MM.1S (cell line): ENCODE measurements at regions not wholly inside any gene's neighbourhood (a gene's known extent, or its start where the extent isn't known, plus 50 kb on each side); places are given as distances from the start of the nearest gene placed in this dataset.

ENCODE experiments used
- DNase-seq: peaks from one replicate; pipeline ENCODE4 v3.0.0-alpha.2; 2015
- H2AFZ ChIP-seq: fragments of 300-600 bp; sonication (generic); 2 replicates; pipeline ENCODE4 v1.6.0; 2016; ENCODE audit warnings: antibody characterized with exemption, low read length
- H3F3A ChIP-seq: fragments of 300-600 bp; sonication (generic); 2 replicates; pipeline ENCODE4 v1.6.1; 2016; ENCODE audit warnings: mild to moderate bottlenecking, antibody characterized with exemption, low read length, moderate library complexity, mixed read lengths; ENCODE audit not compliant: insufficient read depth
- H3K27ac ChIP-seq: fragments of 300-600 bp; sonication (generic); 2 replicates; pipeline ENCODE4 v1.5.1; 2016; ENCODE audit warnings: mild to moderate bottlenecking, low read length
- H3K27me3 ChIP-seq: fragments of 300-600 bp; sonication (generic); replicated peaks from 2 replicates; pipeline ENCODE4 v1.6.0; 2016; ENCODE audit warnings: low read length; ENCODE audit not compliant: insufficient read depth
- H3K36me3 ChIP-seq: fragments of 300-600 bp; sonication (generic); replicated peaks from 2 replicates; pipeline ENCODE4 v1.6.1; 2016; ENCODE audit warnings: mild to moderate bottlenecking, low read length, mixed read lengths; ENCODE audit not compliant: insufficient read depth
- H3K4me1 ChIP-seq: fragments of 300-600 bp; sonication (generic); 2 replicates; pipeline ENCODE4 v1.6.1; 2016; ENCODE audit warnings: low read length, mixed read lengths
- H3K4me2 ChIP-seq: fragments of 300-600 bp; sonication (generic); 2 replicates; pipeline ENCODE4 v1.6.0; 2016; ENCODE audit warnings: low read depth, low read length
- H3K4me3 ChIP-seq: fragments of 300-600 bp; sonication (generic); 2 replicates; pipeline ENCODE4 v1.5.1; 2016; ENCODE audit warnings: low read length, mixed read lengths
- H3K79me2 ChIP-seq: fragments of 300-600 bp; sonication (generic); 2 replicates; pipeline ENCODE4 v1.6.1; 2016; ENCODE audit warnings: mixed run types, low read length, mixed read lengths
- H3K9ac ChIP-seq: fragments of 300-600 bp; sonication (generic); 2 replicates; pipeline ENCODE4 v1.6.1; 2016; ENCODE audit warnings: low read length, mixed read lengths
- H3K9me2 ChIP-seq: fragments of 300-600 bp; sonication (generic); replicated peaks from 2 replicates; pipeline ENCODE4 v1.6.1; 2016; ENCODE audit warnings: mild to moderate bottlenecking, low read length, mixed read lengths; ENCODE audit not compliant: insufficient read depth
- H3K9me3 ChIP-seq: fragments of 300-600 bp; sonication (generic); replicated peaks from 2 replicates; pipeline ENCODE4 v1.6.1; 2016; ENCODE audit warnings: mild to moderate bottlenecking, low read length, mixed read lengths; ENCODE audit not compliant: insufficient read depth
- H4K20me1 ChIP-seq: fragments of 300-600 bp; sonication (generic); 2 replicates; pipeline ENCODE4 v1.6.1; 2016; ENCODE audit warnings: mild to moderate bottlenecking, low read length, moderate library complexity, mixed read lengths; ENCODE audit not compliant: insufficient read depth
- CTCF ChIP-seq: fragments of 300-600 bp; sonication (generic); IDR thresholded peaks from 2 replicates; pipeline ENCODE4 v1.5.1; 2016; ENCODE audit warnings: antibody characterized with exemption, low read length, mixed read lengths
- EZH2 ChIP-seq: fragments of 300-600 bp; sonication (generic); optimal IDR thresholded peaks from 2 replicates; pipeline ENCODE3; 2017; ENCODE audit warnings: low read depth, mild to moderate bottlenecking, antibody characterized with exemption, low read length, mixed read lengths
- EZH2phosphoT487 ChIP-seq: fragments of 300-600 bp; sonication (generic); IDR thresholded peaks from 2 replicates; pipeline ENCODE4 v1.6.1; 2018; ENCODE audit warnings: antibody characterized with exemption, low read length

- Histone ChIP-seq H3K27me3 (no peaks in the 10 kb centered on the region), H3F3A (no peaks in the 10 kb centered on the region), H3K9me2 (no peaks in the 10 kb centered on the region), H3K4me3 (no peak overlapping the region), H3K9me3 (no peaks in the 10 kb centered on the region), H3K4me1 (no peaks in the 10 kb centered on the region), H3K9ac (no peak overlapping the region), H3K4me2 (no peak overlapping the region), H3K27ac (no peak overlapping the region), H3K79me2 (no peaks in the 10 kb centered on the region), H4K20me1 (no peaks in the 10 kb centered on the region), H2AFZ (no peak overlapping the region), H3K36me3 (no peaks in the 10 kb centered on the region)
- no peak for DNase-seq
- TF ChIP-seq EZH2phosphoT487 (no peak), CTCF (no peak), EZH2 (no peak)
Observed at GRCh38 chr18:25881149-25881548, 209.3 kb downstream of the SS18 start.

DNA sequence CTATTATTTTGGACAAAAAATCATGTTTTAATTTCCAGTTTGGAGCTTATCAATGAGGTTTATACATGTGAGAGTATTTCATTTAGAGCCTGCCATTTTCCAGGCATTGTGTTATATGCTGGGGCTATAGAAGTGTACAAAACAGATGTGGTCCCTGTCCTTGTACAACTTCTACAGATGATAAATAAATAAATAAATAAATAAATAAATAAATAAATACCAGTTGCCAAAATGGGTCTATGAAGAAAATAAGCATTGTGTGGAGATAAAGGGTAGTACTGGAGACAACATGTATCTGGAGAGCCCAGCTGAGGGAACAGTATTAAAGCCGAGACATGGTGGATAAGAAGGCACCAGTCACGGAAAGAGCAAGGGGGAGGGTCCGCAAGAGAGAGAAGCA lies 210.0 kb downstream of the SS18 start:
- Histone ChIP-seq H2AFZ (no peak overlapping the region), H3K79me2 (no peaks in the 10 kb centered on the region), H3K27ac (no peak overlapping the region)

DNA sequence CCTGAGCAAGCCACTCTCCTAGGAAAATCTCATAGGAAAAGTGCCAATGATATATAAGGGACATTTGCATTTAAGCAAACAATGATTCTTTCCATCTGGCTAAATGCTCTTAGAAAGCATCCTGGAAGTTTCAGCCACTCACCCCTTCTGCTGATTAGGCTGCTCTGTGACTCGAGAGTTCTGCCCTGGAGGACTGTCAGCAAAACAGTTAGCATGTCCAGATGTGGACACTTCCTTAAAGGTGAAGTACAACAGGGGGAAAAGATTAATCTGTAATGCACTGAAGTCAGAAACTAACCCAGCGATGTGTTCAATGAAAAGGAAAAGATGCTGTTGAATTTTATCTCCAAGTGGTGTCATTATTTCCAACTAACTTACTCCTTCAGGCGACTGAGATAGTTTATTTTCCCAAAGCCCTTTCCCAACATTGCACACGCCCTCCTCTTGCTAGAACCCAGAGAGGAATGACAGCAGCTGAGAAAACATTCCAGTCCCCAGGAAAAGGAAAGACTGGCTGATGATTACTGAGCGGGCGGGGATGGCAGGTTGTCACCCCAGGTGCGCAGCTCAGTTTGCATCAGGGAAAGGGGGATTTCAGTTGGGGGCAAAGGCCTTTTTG lies 214.0 kb downstream of the SS18 start:
- H3K27me3 ChIP-seq: no peaks in the 10 kb centered on the region
- no peaks in the 10 kb centered on the region; the same call in 1 of the 2 replicates for H3K9me3 ChIP-seq
- H3F3A ChIP-seq: no peaks in the 10 kb centered on the region
- no peak overlapping the region for H2AFZ ChIP-seq
- H3K4me2 ChIP-seq: no peak overlapping the region
- no peaks in the 10 kb centered on the region for H4K20me1 ChIP-seq
- no peak overlapping the region for H3K9ac ChIP-seq
- no peak overlapping the region for H3K27ac ChIP-seq
- TF ChIP-seq EZH2: no peak
- no peak for TF ChIP-seq EZH2phosphoT487
- TF ChIP-seq CTCF: no peak
- H3K36me3 ChIP-seq: no peaks in the 10 kb centered on the region
- DNase-seq: no peak
- H3K79me2 ChIP-seq: no peaks in the 10 kb centered on the region
- no peak overlapping the region for H3K4me3 ChIP-seq
- H3K9me2 ChIP-seq: no peaks in the 10 kb centered on the region
- H3K4me1 ChIP-seq: no peaks in the 10 kb centered on the region

More for the DNA sequence above, 210.0 kb downstream of the SS18 start:
- H3K9me2 ChIP-seq: no peaks in the 10 kb centered on the region
- H3K9ac ChIP-seq: no peak overlapping the region
- H3F3A ChIP-seq: no peaks in the 10 kb centered on the region
- DNase-seq: no peak
- no peaks in the 10 kb centered on the region for H3K27me3 ChIP-seq
- H3K4me2 ChIP-seq: no peak overlapping the region
- no peaks in the 10 kb centered on the region for H3K4me1 ChIP-seq
- no peaks in the 10 kb centered on the region for H4K20me1 ChIP-seq
- TF ChIP-seq EZH2: no peak
- no peak for TF ChIP-seq CTCF
- TF ChIP-seq EZH2phosphoT487: no peak
- H3K9me3 ChIP-seq: no peaks in the 10 kb centered on the region
- no peaks in the 10 kb centered on the region for H3K36me3 ChIP-seq
- no peak overlapping the region for H3K4me3 ChIP-seq
